Liver (tissue), 3 donors: ENCODE measurements at regions not wholly inside any gene's neighbourhood (a gene's known extent, or its start where the extent isn't known, plus 50 kb on each side); places are given as distances from the start of the nearest gene placed in this dataset.

Experiments
- CTCF ChIP-seq: fragments of 150-350 bp; IDR thresholded peaks from 2 replicates; pipeline ENCODE4 v1.5.1; 2017; ENCODE audit warnings: improper control_type of control experiment, low read depth, low read length; ENCODE audit not compliant: missing input control
- EGR1 ChIP-seq, 2 donors: IDR thresholded peaks; 2 replicates each; pipeline ENCODE4 v1.6.1; 2016 to 2018; ENCODE audit warnings: antibody characterized with exemption in 2 of 2, low read depth in 2 of 2
- FOXA1 ChIP-seq: IDR thresholded peaks from 2 replicates; pipeline ENCODE4 v1.6.1; 2016; ENCODE audit warnings: antibody characterized with exemption
- GABPA ChIP-seq, 2 donors: IDR thresholded peaks in 1 of 2; conservative IDR thresholded peaks in 1 of 2; 2 replicates each; pipeline ENCODE4 v1.6.1; 2016; ENCODE audit warnings: antibody characterized with exemption in 2 of 2, mild to moderate bottlenecking in 1 of 2, moderate library complexity in 1 of 2
- MAX ChIP-seq: IDR thresholded peaks from 2 replicates; pipeline ENCODE4 v1.6.1; 2016; ENCODE audit warnings: antibody characterized with exemption
- NR2F2 ChIP-seq: IDR thresholded peaks from 2 replicates; pipeline ENCODE4 v1.6.1; 2016; ENCODE audit warnings: antibody characterized with exemption
- RAD21 ChIP-seq, 2 donors: IDR thresholded peaks; 2 replicates each; pipeline ENCODE4 v1.6.1; 2016; ENCODE audit warnings: antibody characterized with exemption in 2 of 2, mild to moderate bottlenecking in 2 of 2
- REST ChIP-seq: IDR thresholded peaks from 2 replicates; pipeline ENCODE4 v1.6.1; 2016; ENCODE audit warnings: antibody characterized with exemption, mild to moderate bottlenecking
- RXRA ChIP-seq, 2 donors: IDR thresholded peaks; 2 replicates each; pipeline ENCODE4 v1.6.1; 2017 to 2018; ENCODE audit warnings: antibody characterized with exemption in 2 of 2, mild to moderate bottlenecking in 1 of 2
- SP1 ChIP-seq: IDR thresholded peaks from 2 replicates; pipeline ENCODE4 v1.6.1; 2018; ENCODE audit warnings: antibody characterized with exemption, mild to moderate bottlenecking
- TAF1 ChIP-seq: conservative IDR thresholded peaks from 2 replicates; pipeline ENCODE4 v1.6.1; 2016; ENCODE audit warnings: antibody characterized with exemption, mild to moderate bottlenecking
- YY1 ChIP-seq: IDR thresholded peaks from 2 replicates; pipeline ENCODE4 v1.6.1; 2016; ENCODE audit warnings: antibody characterized with exemption, mild to moderate bottlenecking
- donor health status: healthy.
- donor health status: healthy.

GRCh38 chr1:164054331-164054730, 504.7 kb upstream of the PBX1 start:
- TF ChIP-seq CTCF (no peak), NR2F2 (no peak), FOXA1 (no peak), YY1 (no peak), REST (no peak), MAX (no peak), TAF1 (no peak), RXRA (IDR thresholded peaks at IDR 0.05) (no peak), RAD21 (IDR thresholded peaks at IDR 0.05) (no peak), GABPA (IDR thresholded peaks at IDR 0.05 in 1 of 2, conservative IDR thresholded peaks at IDR 0.05 in 1 of 2) (no peak), SP1 (no peak), EGR1 (IDR thresholded peaks at IDR 0.05; ENCODE audit: low read depth in 2 of 2) (no peak)
